RWPE1 (cell line): ENCODE measurements at regions not wholly inside any gene's neighbourhood (a gene's known extent, or its start where the extent isn't known, plus 50 kb on each side); places are given as distances from the start of the nearest gene placed in this dataset.
"Not testable (repeated sequence)": the region's sequence is repeated elsewhere in the genome, so short reads cannot be mapped to it uniquely, and the experiment has no call there.

ENCODE experiments used
- CTCF ChIA-PET: fragments of 350-600 bp; sonication (Branson Sonifier 250); formaldehyde crosslinking; extraction: SDS; loops from one replicate; lab custom pipeline; 2021; lab: Yijun Ruan, JAX
- POLR2A ChIA-PET: fragments of 400-600 bp; formaldehyde crosslinking; extraction: SDS; loops from one replicate; lab custom pipeline; 2020; ENCODE audit warnings: antibody characterized with exemption; ENCODE audit not compliant: low non-redundant PET; lab: Yijun Ruan, JAX
- DNase-seq: peaks from one replicate; pipeline ENCODE4 v3.0.0; 2012; ENCODE audit warnings: low spot score
- H3K27ac ChIP-seq: fragments of 450-650 bp; 2 replicates; pipeline ENCODE4 v1.5.1; 2017
- TF ChIP-seq, protein P1 (sequence below): fragments of 450-650 bp; conservative IDR thresholded peaks from 2 replicates; pipeline ENCODE4 v1.5.1; 2017; ENCODE audit warnings: low read depth, mild to moderate bottlenecking

DNA sequence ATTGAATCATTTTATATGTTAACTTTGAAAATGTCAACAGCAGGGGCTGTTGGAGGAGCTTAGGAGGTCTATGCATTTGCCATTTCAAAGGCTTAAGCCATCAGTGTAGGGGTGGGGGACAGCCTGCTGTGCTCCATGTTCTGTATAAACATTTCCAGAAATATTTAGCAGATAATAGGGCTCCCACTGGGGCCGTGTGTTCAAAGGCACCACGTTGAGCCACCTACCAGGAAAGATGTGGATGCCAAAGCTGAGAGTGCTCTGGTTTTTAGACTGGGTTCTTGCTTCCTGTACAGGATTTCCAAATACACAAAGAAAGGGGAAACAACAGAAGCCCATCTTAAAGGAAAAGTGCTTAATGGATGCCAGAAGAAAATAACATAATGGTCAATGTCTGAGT lies 219.5 kb downstream of the CENPC start:
- DNase-seq: no peak
- TF ChIP-seq, protein P1, sequence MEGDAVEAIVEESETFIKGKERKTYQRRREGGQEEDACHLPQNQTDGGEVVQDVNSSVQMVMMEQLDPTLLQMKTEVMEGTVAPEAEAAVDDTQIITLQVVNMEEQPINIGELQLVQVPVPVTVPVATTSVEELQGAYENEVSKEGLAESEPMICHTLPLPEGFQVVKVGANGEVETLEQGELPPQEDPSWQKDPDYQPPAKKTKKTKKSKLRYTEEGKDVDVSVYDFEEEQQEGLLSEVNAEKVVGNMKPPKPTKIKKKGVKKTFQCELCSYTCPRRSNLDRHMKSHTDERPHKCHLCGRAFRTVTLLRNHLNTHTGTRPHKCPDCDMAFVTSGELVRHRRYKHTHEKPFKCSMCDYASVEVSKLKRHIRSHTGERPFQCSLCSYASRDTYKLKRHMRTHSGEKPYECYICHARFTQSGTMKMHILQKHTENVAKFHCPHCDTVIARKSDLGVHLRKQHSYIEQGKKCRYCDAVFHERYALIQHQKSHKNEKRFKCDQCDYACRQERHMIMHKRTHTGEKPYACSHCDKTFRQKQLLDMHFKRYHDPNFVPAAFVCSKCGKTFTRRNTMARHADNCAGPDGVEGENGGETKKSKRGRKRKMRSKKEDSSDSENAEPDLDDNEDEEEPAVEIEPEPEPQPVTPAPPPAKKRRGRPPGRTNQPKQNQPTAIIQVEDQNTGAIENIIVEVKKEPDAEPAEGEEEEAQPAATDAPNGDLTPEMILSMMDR: no peak
- ChIA-PET POLR2A (no interaction called here), CTCF (no interaction called here)
- H3K27ac ChIP-seq: no peak overlapping the region

DNA sequence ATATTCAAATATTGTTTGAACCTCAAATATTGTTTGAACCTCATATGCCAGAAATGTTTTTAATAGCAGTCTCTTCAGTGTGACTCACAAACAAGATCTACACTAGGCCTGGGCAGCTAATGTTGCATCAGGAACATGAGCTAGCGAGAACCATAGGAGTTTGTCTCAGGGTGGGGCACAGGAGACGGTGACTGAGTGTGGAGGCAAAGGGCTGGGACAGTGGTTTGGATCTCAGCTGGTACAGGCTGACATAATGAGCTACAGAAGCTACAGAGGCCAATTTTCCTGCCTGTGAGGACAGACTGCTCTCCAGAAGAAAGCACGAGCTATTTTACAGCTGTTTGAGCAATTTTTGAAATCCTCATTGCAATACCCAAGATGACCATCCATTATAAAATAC lies 224.7 kb downstream of the CENPC start:
- ChIA-PET CTCF (interaction anchor here (1.1 kb wide), 1 partner anchor 12 kb away, joined by 3 read pairs; no protein-coding TSS in a partner anchor), POLR2A (no interaction called here)
- TF ChIP-seq, protein P1: no peak
- no peak for DNase-seq
- no peak overlapping the region for H3K27ac ChIP-seq

DNA sequence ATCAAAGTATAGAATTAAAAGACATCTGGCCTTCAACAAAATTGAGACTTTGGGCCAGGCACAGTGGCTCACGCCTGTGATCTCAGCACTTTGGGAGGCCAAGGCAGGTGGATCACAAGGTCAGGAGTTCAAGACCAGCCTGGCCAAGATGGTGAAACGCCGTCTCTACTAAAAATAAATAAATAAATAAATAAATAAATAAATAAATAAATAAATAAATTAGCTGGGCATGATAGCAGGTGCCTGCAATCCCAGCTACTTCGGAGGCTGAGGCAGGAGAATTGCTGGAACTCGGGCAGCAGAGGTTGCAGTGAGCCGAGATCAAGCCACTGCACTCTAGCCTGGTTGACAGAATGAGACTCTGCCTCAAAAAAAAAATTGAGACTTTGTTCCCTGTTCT lies 225.7 kb downstream of the CENPC start:
- DNase-seq, POLR2A ChIA-PET, H3K27ac ChIP-seq: not testable (repeated sequence)
- CTCF ChIA-PET: interaction anchor here (1.1 kb wide), 1 partner anchor 13 kb away, joined by 3 read pairs; no protein-coding TSS in a partner anchor

DNA sequence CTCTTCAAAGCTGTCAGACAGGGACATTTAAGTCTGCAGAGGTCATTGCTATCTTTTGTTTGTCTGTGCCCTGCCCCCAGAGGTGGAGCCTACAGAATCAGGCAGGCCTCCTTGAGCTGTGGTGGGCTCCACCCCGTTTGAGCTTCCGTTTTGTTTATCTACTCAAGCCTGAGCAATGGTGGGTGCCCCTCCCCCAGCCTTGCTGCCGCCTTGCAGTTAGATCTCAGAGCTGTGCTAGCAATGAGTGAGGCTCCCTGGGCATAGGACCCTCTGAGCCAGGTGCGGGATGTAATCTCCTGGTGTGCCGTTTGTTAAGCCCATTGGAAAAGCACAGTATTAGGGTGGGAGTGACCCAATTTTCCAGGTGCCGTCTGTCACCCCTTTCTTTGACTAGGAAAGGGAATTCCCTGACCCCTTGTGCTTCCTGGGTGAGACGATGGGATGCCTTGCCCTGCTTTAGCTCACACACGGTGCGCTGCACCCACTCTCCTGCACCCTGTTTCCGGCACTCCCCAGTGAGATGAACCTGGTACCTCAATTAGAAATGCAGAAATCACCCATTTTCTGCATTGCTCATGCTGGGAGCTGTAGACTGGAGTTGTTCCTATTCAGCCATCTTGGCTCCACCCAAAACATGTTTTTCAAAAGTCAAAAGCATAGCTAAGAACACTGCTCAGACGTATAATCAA lies 244.7 kb downstream of the CENPC start:
- DNase-seq, H3K27ac ChIP-seq, POLR2A ChIA-PET: not testable (repeated sequence)
- CTCF ChIA-PET: interaction anchor here (0.7 kb wide), 1 partner anchor 222 kb away, joined by 4 read pairs; no protein-coding TSS in a partner anchor

DNA sequence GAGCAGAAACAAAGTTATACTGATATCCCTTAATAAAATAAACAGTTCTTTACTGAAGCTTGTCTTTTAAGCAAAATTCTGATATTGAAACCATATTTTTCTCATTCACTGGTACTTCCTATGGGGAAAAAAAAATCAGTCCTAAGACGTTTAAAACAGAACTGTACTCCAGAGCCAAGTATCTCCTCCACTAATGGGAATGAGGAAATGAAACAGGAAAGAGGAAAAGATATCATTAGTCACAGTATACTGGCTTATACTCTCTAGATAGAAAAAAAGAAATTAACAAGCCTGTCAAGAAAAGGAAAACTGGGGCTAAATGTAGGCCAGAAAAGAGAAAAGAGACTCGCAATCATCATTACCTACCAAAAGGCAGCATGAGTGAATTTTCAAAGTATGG lies 252.7 kb downstream of the CENPC start:
- TF ChIP-seq, protein P1: no peak
- POLR2A ChIA-PET: no interaction called here
- H3K27ac ChIP-seq: no peak overlapping the region
- CTCF ChIA-PET: interaction anchor here (0.7 kb wide), 1 partner anchor 42 kb away, joined by 3 read pairs; no protein-coding TSS in a partner anchor
- DNase-seq: no peak

DNA sequence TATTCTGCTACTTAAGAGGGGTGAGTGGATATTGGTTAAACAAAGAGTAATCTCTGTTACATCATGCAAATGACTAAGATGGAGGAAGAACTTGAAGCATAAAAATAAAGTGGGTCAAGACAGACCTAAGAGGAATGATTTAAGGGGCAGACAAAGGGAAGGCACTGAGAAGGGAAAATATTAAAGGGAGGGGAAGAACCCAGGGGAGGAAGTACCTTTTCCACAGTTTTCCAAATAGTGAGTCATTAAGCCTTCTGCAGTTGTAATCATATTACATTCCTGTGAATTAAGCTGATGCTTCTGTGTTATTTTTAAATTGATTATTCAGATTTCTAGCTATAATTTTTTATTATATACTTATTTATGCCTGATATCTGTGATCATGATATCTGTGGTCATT lies 253.3 kb downstream of the CENPC start:
- TF ChIP-seq, protein P1: no peak
- H3K27ac ChIP-seq: no peak overlapping the region
- ChIA-PET POLR2A (no interaction called here), CTCF (interaction anchor here (0.7 kb wide), 1 partner anchor 41 kb away, joined by 3 read pairs; no protein-coding TSS in a partner anchor)
- no peak for DNase-seq

DNA sequence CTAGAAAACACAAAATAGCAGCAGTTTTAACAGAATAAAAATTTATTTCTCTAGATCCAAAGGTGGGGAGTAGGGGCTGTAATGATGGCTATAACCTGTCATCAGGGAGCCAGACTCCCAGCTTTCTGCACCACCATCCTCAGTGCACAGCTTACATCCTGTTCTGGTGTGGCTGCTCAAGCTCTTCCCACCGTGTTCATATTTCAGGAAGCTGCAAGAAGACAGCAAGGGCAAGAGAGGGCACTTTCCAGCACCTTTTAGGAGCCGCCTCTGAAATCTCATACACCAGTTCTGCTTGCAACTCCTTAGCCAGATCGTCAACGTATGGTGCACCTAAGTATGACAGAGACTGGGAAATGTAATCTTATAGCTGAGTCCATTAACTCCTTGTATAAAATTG lies 253.7 kb downstream of the CENPC start:
- ChIA-PET CTCF (no interaction called here), POLR2A (no interaction called here)
- no peak overlapping the region for H3K27ac ChIP-seq
- TF ChIP-seq, protein P1: no peak
- DNase-seq: no peak
